Peyer's patch (tissue), 4 donors: ENCODE measurements at regions not wholly inside any gene's neighbourhood (a gene's known extent, or its start where the extent isn't known, plus 50 kb on each side); places are given as distances from the start of the nearest gene placed in this dataset.

Experiments used
- DNase-seq, 3 donors: peaks; one replicate each; pipeline ENCODE4 v3.0.0-alpha.2; 2017 to 2019
- H3K27ac ChIP-seq, 4 donors: fragments of 200-600 bp; sonication (generic); one replicate each; pipeline ENCODE4 v1.5.1; 2016 to 2019
- H3K27me3 ChIP-seq, 2 donors: fragments of 200-600 bp; sonication (generic); one replicate each; pipeline ENCODE4 v1.5.1; 2019
- H3K36me3 ChIP-seq, 3 donors: fragments of 200-600 bp; sonication (generic); one replicate each; pipeline ENCODE4 v1.5.1; 2016 to 2019
- H3K4me1 ChIP-seq, 4 donors: fragments of 200-600 bp; sonication (generic); one replicate each; pipeline ENCODE4 v1.5.1; 2016 to 2019
- H3K4me3 ChIP-seq, 4 donors: fragments of 200-600 bp; sonication (generic); 1 replicate in 3 of 4; 2 replicates in 1 of 4; pipeline ENCODE4 v1.5.1; 2016 to 2019; ENCODE audit warnings: mild to moderate bottlenecking in 1 of 4
- H3K9me3 ChIP-seq, 4 donors: fragments of 200-600 bp; sonication (generic); one replicate each; pipeline ENCODE4 v1.5.1; 2016 to 2019; ENCODE audit warnings: mild to moderate bottlenecking in 1 of 4
- CTCF ChIP-seq, 6 experiments: fragments of 450-650 bp in 4 of 6; fragments of 200-600 bp in 2 of 6; sonication (generic) in 1 of 6; IDR thresholded peaks; one replicate each; pipeline ENCODE4 v1.5.1; 2017 to 2019; ENCODE audit warnings: antibody characterized with exemption in 6 of 6, mild to moderate bottlenecking in 3 of 6, moderate library complexity in 1 of 6
- POLR2A ChIP-seq, 2 donors: fragments of 450-650 bp; IDR thresholded peaks; one replicate each; pipeline ENCODE4 v1.5.1; 2017; ENCODE audit warnings: antibody characterized with exemption in 2 of 2, mild to moderate bottlenecking in 2 of 2, moderate library complexity in 2 of 2

- no peak overlapping the region for H3K27ac ChIP-seq
- no peak for TF ChIP-seq CTCF (IDR thresholded peaks at IDR 0.05)
- TF ChIP-seq POLR2A (IDR thresholded peaks at IDR 0.05), result no peak
- no peak for DNase-seq
- H3K27me3 ChIP-seq, result no peaks in the 10 kb centered on the region
- H3K4me3 ChIP-seq, result no peak overlapping the region
- H3K36me3 ChIP-seq, result no peaks in the 10 kb centered on the region
- no peaks in the 10 kb centered on the region for H3K4me1 ChIP-seq
- no peaks in the 10 kb centered on the region for H3K9me3 ChIP-seq
These were observed 184.0 kb downstream of the TMEM18 start for GRCh38 chr2:493228-493627.

- no peak overlapping the region for H3K27ac ChIP-seq
- no peak overlapping the region for H3K4me3 ChIP-seq
- no peaks in the 10 kb centered on the region for H3K36me3 ChIP-seq
- no peaks in the 10 kb centered on the region for H3K4me1 ChIP-seq
- no peak for DNase-seq
- TF ChIP-seq CTCF (IDR thresholded peaks at IDR 0.05) (no peak), POLR2A (IDR thresholded peaks at IDR 0.05) (no peak)
- no peaks in the 10 kb centered on the region for H3K9me3 ChIP-seq
- H3K27me3 ChIP-seq, result no peaks in the 10 kb centered on the region
These were observed 185.0 kb downstream of the TMEM18 start for GRCh38 chr2:492178-492577.

- H3K27me3 ChIP-seq, result no peaks in the 10 kb centered on the region
- no peaks in the 10 kb centered on the region for H3K9me3 ChIP-seq
- H3K4me3 ChIP-seq, result no peak overlapping the region
- no peaks in the 10 kb centered on the region for H3K36me3 ChIP-seq
- DNase-seq, result no peak
- no peaks in the 10 kb centered on the region for H3K4me1 ChIP-seq
- no peak for TF ChIP-seq CTCF (IDR thresholded peaks at IDR 0.05)
- TF ChIP-seq POLR2A (IDR thresholded peaks at IDR 0.05), result no peak
- H3K27ac ChIP-seq, result no peak overlapping the region
These were observed 187.4 kb downstream of the TMEM18 start for GRCh38 chr2:489838-490237.

- Histone ChIP-seq H3K27ac (no peak overlapping the region), H3K9me3 (no peaks in the 10 kb centered on the region), H3K36me3 (no peaks in the 10 kb centered on the region), H3K4me1 (no peaks in the 10 kb centered on the region), H3K27me3 (no peaks in the 10 kb centered on the region), H3K4me3 (no peak overlapping the region)
- TF ChIP-seq POLR2A (IDR thresholded peaks at IDR 0.05) (no peak), CTCF (IDR thresholded peaks at IDR 0.05) (no peak)
- DNase-seq, result no peak
These were observed 188.1 kb downstream of the TMEM18 start for GRCh38 chr2:489084-489483.

GRCh38 chr2:487186-488079 is 189.8 kb downstream of the TMEM18 start:
- TF ChIP-seq POLR2A (IDR thresholded peaks at IDR 0.05) (no peak), CTCF (IDR thresholded peaks at IDR 0.05) (no peak)
- DNase-seq, result no peak

More at GRCh38 chr2:487186-488079, 189.8 kb downstream of the TMEM18 start:
- Histone ChIP-seq H3K36me3 (no peaks in the 10 kb centered on the region), H3K27me3 (no peaks in the 10 kb centered on the region), H3K4me3 (no peak overlapping the region), H3K4me1 (no peaks in the 10 kb centered on the region), H3K9me3 (no peaks in the 10 kb centered on the region), H3K27ac (no peak overlapping the region)
